ENCODE measurements at regions not wholly inside any gene's neighbourhood (a gene's known extent, or its start where the extent isn't known, plus 50 kb on each side); places are given as distances from the start of the nearest gene placed in this dataset.

- no peak for TF ChIP-seq CTCF (IDR thresholded peaks at IDR 0.05)
- no peak for TF ChIP-seq POLR2A (IDR thresholded peaks at IDR 0.05)
Measured at GRCh38 chr10:78462176-78462575, 428.5 kb downstream of the RPS24 start.

All from testis (tissue), 2 donors.